RWPE2 (cell line): ENCODE measurements at regions not wholly inside any gene's neighbourhood (a gene's known extent, or its start where the extent isn't known, plus 50 kb on each side); places are given as distances from the start of the nearest gene placed in this dataset.
"Not testable (repeated sequence)": the region's sequence is repeated elsewhere in the genome, so short reads cannot be mapped to it uniquely, and the experiment has no call there.

Experiments
- ATAC-seq: fragments of 200-7000 bp; cut with Tn5 transposase; 3 replicates; pipeline ENCODE4 v1.9.1; 2021; ENCODE audit warnings: low read depth
- DNase-seq: peaks from one replicate; pipeline ENCODE4 v3.0.0-alpha.2; 2020; ENCODE audit warnings: low spot score
- H3K27ac ChIP-seq: fragments of 450-650 bp; 2 replicates; pipeline ENCODE4 v1.5.1; 2017; ENCODE audit warnings: mild to moderate bottlenecking; ENCODE audit not compliant: poor library complexity, severe bottlenecking
- H3K27me3 ChIP-seq: fragments of 250-450 bp; sonication (Bioruptor Pico); 2 replicates; pipeline ENCODE4 v1.5.1; 2021; ENCODE audit warnings: mild to moderate bottlenecking, moderate library complexity; ENCODE audit not compliant: insufficient read depth, poor library complexity, severe bottlenecking
- H3K36me3 ChIP-seq: fragments of 250-450 bp; sonication (Bioruptor Pico); 2 replicates; pipeline ENCODE4 v1.5.1; 2020; ENCODE audit warnings: low read depth, mild to moderate bottlenecking, moderate library complexity
- H3K4me1 ChIP-seq: fragments of 250-450 bp; sonication (Bioruptor Pico); 2 replicates; pipeline ENCODE4 v1.5.1; 2021; ENCODE audit warnings: mild to moderate bottlenecking, moderate library complexity; ENCODE audit not compliant: insufficient read depth, poor library complexity, severe bottlenecking
- H3K4me3 ChIP-seq: fragments of 250-450 bp; sonication (Bioruptor Pico); 2 replicates; pipeline ENCODE4 v1.5.1; 2021; ENCODE audit warnings: mild to moderate bottlenecking, moderate library complexity; ENCODE audit not compliant: severe bottlenecking
- H3K9me3 ChIP-seq: fragments of 250-450 bp; sonication (Bioruptor Pico); 2 replicates; pipeline ENCODE4 v1.5.1; 2021; ENCODE audit warnings: mild to moderate bottlenecking, moderate library complexity; ENCODE audit not compliant: severe bottlenecking
- TF ChIP-seq, protein P1 (sequence below): fragments of 450-650 bp; IDR thresholded peaks from one replicate; pipeline ENCODE4 v1.5.1; 2017; ENCODE audit warnings: mild to moderate bottlenecking, moderate library complexity; ENCODE audit not compliant: poor library complexity, severe bottlenecking

GRCh38 chr14:106109337-106109736 is 583.0 kb downstream of the TMEM121 start:
- no peak for ATAC-seq
- Histone ChIP-seq H3K27ac (no peak overlapping the region), H3K36me3 (no peaks in the 10 kb centered on the region), H3K9me3 (no peaks in the 10 kb centered on the region), H3K27me3 (no peaks in the 10 kb centered on the region), H3K4me1 (no peaks in the 10 kb centered on the region), H3K4me3 (no peak overlapping the region)
- DNase-seq = no peak
- TF ChIP-seq, protein P1, sequence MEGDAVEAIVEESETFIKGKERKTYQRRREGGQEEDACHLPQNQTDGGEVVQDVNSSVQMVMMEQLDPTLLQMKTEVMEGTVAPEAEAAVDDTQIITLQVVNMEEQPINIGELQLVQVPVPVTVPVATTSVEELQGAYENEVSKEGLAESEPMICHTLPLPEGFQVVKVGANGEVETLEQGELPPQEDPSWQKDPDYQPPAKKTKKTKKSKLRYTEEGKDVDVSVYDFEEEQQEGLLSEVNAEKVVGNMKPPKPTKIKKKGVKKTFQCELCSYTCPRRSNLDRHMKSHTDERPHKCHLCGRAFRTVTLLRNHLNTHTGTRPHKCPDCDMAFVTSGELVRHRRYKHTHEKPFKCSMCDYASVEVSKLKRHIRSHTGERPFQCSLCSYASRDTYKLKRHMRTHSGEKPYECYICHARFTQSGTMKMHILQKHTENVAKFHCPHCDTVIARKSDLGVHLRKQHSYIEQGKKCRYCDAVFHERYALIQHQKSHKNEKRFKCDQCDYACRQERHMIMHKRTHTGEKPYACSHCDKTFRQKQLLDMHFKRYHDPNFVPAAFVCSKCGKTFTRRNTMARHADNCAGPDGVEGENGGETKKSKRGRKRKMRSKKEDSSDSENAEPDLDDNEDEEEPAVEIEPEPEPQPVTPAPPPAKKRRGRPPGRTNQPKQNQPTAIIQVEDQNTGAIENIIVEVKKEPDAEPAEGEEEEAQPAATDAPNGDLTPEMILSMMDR = no peak

DNA sequence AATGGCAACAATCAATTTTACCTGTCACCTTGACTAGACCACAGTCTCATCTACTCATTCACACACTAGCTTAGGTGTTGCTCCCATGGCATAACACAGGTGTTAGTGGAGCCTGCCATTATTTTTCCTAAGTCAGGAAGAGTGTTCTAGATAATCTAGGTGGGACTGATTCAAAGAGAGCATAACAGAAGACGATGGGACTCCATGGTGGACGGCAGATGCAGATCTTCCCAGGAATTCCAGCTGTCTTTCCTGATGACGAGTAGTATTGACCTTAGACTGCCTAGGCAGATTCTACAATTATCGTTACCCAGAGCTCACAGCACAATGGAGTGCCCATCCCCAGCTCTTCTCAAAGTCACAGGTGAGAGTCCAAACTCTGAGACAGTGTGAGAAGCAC is 589.0 kb downstream of the TMEM121 start:
- Histone ChIP-seq H3K4me1 (no peaks in the 10 kb centered on the region), H3K27me3 (peaks cover 3% of the 10 kb centered on the region), H3K9me3 (no peaks in the 10 kb centered on the region), H3K36me3 (no peaks in the 10 kb centered on the region), H3K27ac (no peak overlapping the region), H3K4me3 (no peak overlapping the region)
- DNase-seq = no peak
- TF ChIP-seq, protein P1 = no peak
- ATAC-seq = no peak

DNA sequence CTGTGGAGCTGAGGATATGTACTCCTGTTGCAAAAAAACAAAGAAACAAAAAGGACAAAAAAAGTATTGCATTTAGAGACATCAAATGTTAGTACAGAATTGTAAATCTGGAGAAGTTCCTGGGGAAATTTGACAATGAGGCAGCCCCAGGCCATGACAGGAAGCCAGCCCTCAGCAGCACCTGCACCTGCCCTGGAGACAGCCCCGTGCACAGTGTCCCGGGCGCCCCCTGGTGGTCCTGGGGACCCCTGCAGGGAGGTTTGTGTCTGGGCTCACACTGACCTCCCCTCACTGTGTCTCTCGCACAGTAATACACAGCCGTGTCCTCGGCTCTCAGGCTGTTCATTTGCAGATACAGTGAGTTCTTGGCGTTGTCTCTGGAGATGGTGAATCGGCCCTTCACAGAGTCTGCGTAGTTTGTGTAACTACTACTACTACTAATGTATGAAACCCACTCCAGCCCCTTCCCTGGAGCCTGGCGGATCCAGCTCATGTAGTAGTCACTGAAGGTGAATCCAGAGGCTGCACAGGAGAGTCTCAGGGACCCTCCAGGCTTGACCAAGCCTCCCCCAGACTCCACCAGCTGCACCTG is 590.1 kb downstream of the TMEM121 start:
- ATAC-seq, H3K36me3 ChIP-seq, H3K27ac ChIP-seq, DNase-seq, H3K4me3 ChIP-seq, H3K4me1 ChIP-seq, H3K27me3 ChIP-seq, H3K9me3 ChIP-seq: not testable (repeated sequence)
- TF ChIP-seq, protein P1 = peak; percentile 28

DNA sequence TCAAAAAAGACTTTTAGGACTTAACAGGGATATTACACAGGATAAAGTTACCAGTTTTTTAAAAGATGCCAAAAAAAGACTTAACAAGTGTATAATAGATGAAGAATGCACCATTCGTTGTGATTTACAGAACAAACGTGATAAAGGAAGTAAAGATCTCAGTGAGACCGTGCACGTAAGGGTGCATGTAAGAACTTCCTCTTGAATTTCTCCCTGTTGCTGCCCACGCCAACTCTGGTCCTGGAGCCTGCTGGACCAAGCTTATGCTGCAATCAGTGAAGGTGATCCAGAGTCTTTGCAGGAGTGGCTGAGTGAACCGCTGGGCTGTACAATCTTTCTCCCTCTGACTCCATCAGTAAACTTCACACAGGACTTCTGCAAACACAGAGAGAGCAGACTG is 593.7 kb downstream of the TMEM121 start:
- Histone ChIP-seq H3K27me3 (peaks cover 10% of the 10 kb centered on the region), H3K36me3 (no peaks in the 10 kb centered on the region), H3K4me3 (no peak overlapping the region), H3K9me3 (no peaks in the 10 kb centered on the region), H3K4me1 (no peaks in the 10 kb centered on the region), H3K27ac (no peak overlapping the region)
- ATAC-seq (no peak), DNase-seq (no peak)
- TF ChIP-seq, protein P1 = no peak

DNA sequence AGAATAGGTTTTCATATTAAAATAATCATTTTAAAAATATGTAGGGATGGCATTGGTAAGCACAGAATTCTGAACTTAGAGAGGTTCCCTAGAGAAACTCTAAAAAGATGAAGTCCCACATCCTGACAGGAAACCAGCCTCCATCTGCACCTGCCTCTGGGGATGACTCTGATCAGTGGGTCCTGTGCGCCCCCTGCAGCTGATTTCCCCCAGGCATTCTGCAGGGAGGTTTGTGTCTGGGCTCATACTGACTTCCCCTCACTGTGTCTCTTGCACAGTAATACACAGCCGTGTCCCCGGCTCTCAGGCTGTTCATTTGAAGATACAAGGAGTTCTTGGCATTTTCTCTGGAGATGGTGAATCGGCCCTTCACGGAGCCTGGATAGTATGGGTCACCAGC is 602.9 kb downstream of the TMEM121 start:
- no peaks in the 10 kb centered on the region for H3K9me3 ChIP-seq
- DNase-seq (no peak), ATAC-seq (no peak)
- no peaks in the 10 kb centered on the region for H3K36me3 ChIP-seq
- no peaks in the 10 kb centered on the region for H3K4me1 ChIP-seq
- no peak overlapping the region for H3K4me3 ChIP-seq
- TF ChIP-seq, protein P1 = no peak
- peaks cover 9% of the 10 kb centered on the region for H3K27me3 ChIP-seq
- no peak overlapping the region for H3K27ac ChIP-seq

GRCh38 chr14:106129904-106130661 is 603.7 kb downstream of the TMEM121 start:
- H3K36me3 ChIP-seq, DNase-seq, H3K4me1 ChIP-seq, H3K9me3 ChIP-seq, H3K4me3 ChIP-seq, H3K27ac ChIP-seq, H3K27me3 ChIP-seq, ATAC-seq: not testable (repeated sequence)

- H3K4me1 ChIP-seq, H3K9me3 ChIP-seq, H3K27ac ChIP-seq, H3K36me3 ChIP-seq, ATAC-seq, DNase-seq, H3K4me3 ChIP-seq: not testable (repeated sequence)
- peaks cover 12% of the 10 kb centered on the region for H3K27me3 ChIP-seq
Observed at GRCh38 chr14:106133126-106133525, 606.7 kb downstream of the TMEM121 start.
